ENCODE measurements at regions not wholly inside any gene's neighbourhood (a gene's known extent, or its start where the extent isn't known, plus 50 kb on each side); places are given as distances from the start of the nearest gene placed in this dataset.

- Mint-ChIP-seq H3K9me3 (peaks cover 16% of the 10 kb centered on the region), H3K27me3 (no peaks in the 10 kb centered on the region), H3K4me1 (ENCODE audit: low read depth) (no peaks in the 10 kb centered on the region), H3K4me3 (no peak overlapping the region), H3K36me3 (no peaks in the 10 kb centered on the region), H3K27ac (no peak overlapping the region)
- ChIA-PET POLR2A (no interaction called here), CTCF (interaction anchor here (0.7 kb wide), 1 partner anchor 8 kb away, joined by 3 read pairs; no protein-coding TSS in a partner anchor)
- DNase-seq: no peak
- intact Hi-C loops (cut with micrococcal nuclease): no loop called here
Observed at GRCh38 chr2:78861546-78861945, 164.0 kb upstream of the REG3G start.

- no peak for DNase-seq
- H3K4me3 Mint-ChIP-seq: no peak overlapping the region
- intact Hi-C loops (cut with micrococcal nuclease): no loop called here
- ChIA-PET POLR2A (no interaction called here), CTCF (no interaction called here)
- no peaks in the 10 kb centered on the region for H3K4me1 Mint-ChIP-seq (ENCODE audit: low read depth)
- H3K9me3 Mint-ChIP-seq: peaks cover 16% of the 10 kb centered on the region
- H3K36me3 Mint-ChIP-seq: no peaks in the 10 kb centered on the region
- no peak overlapping the region for H3K27ac Mint-ChIP-seq
- H3K27me3 Mint-ChIP-seq: no peaks in the 10 kb centered on the region
Observed at GRCh38 chr2:78864205-78864604, 161.3 kb upstream of the REG3G start.

- no peak overlapping the region for H3K27ac Mint-ChIP-seq
- ChIA-PET CTCF (no interaction called here), POLR2A (no interaction called here)
- H3K4me1 Mint-ChIP-seq (ENCODE audit: low read depth): no peaks in the 10 kb centered on the region
- H3K9me3 Mint-ChIP-seq: peaks cover 13% of the 10 kb centered on the region
- no peak overlapping the region for H3K4me3 Mint-ChIP-seq
- H3K36me3 Mint-ChIP-seq: no peaks in the 10 kb centered on the region
- DNase-seq: no peak
- intact Hi-C loops (cut with micrococcal nuclease): no loop called here
- no peaks in the 10 kb centered on the region for H3K27me3 Mint-ChIP-seq
Observed at GRCh38 chr2:78865667-78866066, 159.8 kb upstream of the REG3G start.

GRCh38 chr2:78870343-78870967 lies 155.0 kb upstream of the REG3G start:
- H3K4me3 Mint-ChIP-seq: no peak overlapping the region
- intact Hi-C loops (cut with micrococcal nuclease): no loop called here
- no peak for DNase-seq
- peaks cover 11% of the 10 kb centered on the region for H3K9me3 Mint-ChIP-seq
- H3K27me3 Mint-ChIP-seq: no peaks in the 10 kb centered on the region
- POLR2A ChIA-PET: no interaction called here
- H3K4me1 Mint-ChIP-seq (ENCODE audit: low read depth): no peaks in the 10 kb centered on the region
- H3K27ac Mint-ChIP-seq: no peak overlapping the region
- CTCF ChIA-PET: interaction anchor here (1.4 kb wide), 1 partner anchor 9 kb away, joined by 3 read pairs; no protein-coding TSS in a partner anchor
- H3K36me3 Mint-ChIP-seq: no peaks in the 10 kb centered on the region

GRCh38 chr2:78873526-78873925 lies 152.0 kb upstream of the REG3G start:
- no peak overlapping the region for H3K27ac Mint-ChIP-seq
- DNase-seq: no peak
- ChIA-PET CTCF (no interaction called here), POLR2A (no interaction called here)
- no peak overlapping the region for H3K4me3 Mint-ChIP-seq
- no peaks in the 10 kb centered on the region for H3K36me3 Mint-ChIP-seq
- peaks cover 9% of the 10 kb centered on the region for H3K9me3 Mint-ChIP-seq
- intact Hi-C loops (cut with micrococcal nuclease): no loop called here
- H3K27me3 Mint-ChIP-seq: no peaks in the 10 kb centered on the region
- H3K4me1 Mint-ChIP-seq (ENCODE audit: low read depth): no peaks in the 10 kb centered on the region

GRCh38 chr2:78876316-78876688 lies 149.2 kb upstream of the REG3G start:
- no peak overlapping the region for H3K27ac Mint-ChIP-seq
- no peaks in the 10 kb centered on the region for H3K27me3 Mint-ChIP-seq
- no peaks in the 10 kb centered on the region for H3K36me3 Mint-ChIP-seq
- DNase-seq: no peak
- H3K9me3 Mint-ChIP-seq: peaks cover 15% of the 10 kb centered on the region
- no peaks in the 10 kb centered on the region for H3K4me1 Mint-ChIP-seq (ENCODE audit: low read depth)
- intact Hi-C loops (cut with micrococcal nuclease): no loop called here
- ChIA-PET CTCF (no interaction called here), POLR2A (interaction anchor here (0.6 kb wide), 1 partner anchor 342 kb away, joined by 3 read pairs; no protein-coding TSS in a partner anchor)
- H3K4me3 Mint-ChIP-seq: no peak overlapping the region

GRCh38 chr2:78887446-78887845 lies 138.1 kb upstream of the REG3G start:
- no peaks in the 10 kb centered on the region for H3K4me1 Mint-ChIP-seq (ENCODE audit: low read depth)
- no peak overlapping the region for H3K27ac Mint-ChIP-seq
- no peaks in the 10 kb centered on the region for H3K27me3 Mint-ChIP-seq
- H3K9me3 Mint-ChIP-seq: peaks cover 23% of the 10 kb centered on the region
- H3K4me3 Mint-ChIP-seq: no peak overlapping the region
- ChIA-PET CTCF (no interaction called here), POLR2A (no interaction called here)
- H3K36me3 Mint-ChIP-seq: no peaks in the 10 kb centered on the region
- no peak for DNase-seq
- intact Hi-C loops (cut with micrococcal nuclease): no loop called here

- Mint-ChIP-seq H3K27me3 (no peaks in the 10 kb centered on the region), H3K4me1 (ENCODE audit: low read depth) (no peaks in the 10 kb centered on the region), H3K36me3 (no peaks in the 10 kb centered on the region), H3K4me3 (no peak overlapping the region), H3K9me3 (peaks cover 22% of the 10 kb centered on the region), H3K27ac (no peak overlapping the region)
- intact Hi-C loops (cut with micrococcal nuclease): no loop called here
- ChIA-PET CTCF (no interaction called here), POLR2A (no interaction called here)
- DNase-seq: no peak
Observed at GRCh38 chr2:78890935-78891334, 134.6 kb upstream of the REG3G start.

- Mint-ChIP-seq H3K27me3 (no peaks in the 10 kb centered on the region), H3K36me3 (no peaks in the 10 kb centered on the region), H3K27ac (no peak overlapping the region), H3K4me3 (no peak overlapping the region), H3K9me3 (peaks cover 27% of the 10 kb centered on the region), H3K4me1 (ENCODE audit: low read depth) (no peaks in the 10 kb centered on the region)
- intact Hi-C loops (cut with micrococcal nuclease): no loop called here
- DNase-seq: no peak
- ChIA-PET POLR2A (no interaction called here), CTCF (no interaction called here)
Observed at GRCh38 chr2:78892295-78892694, 133.2 kb upstream of the REG3G start.

- Mint-ChIP-seq H3K4me3 (no peak overlapping the region), H3K36me3 (no peaks in the 10 kb centered on the region), H3K4me1 (ENCODE audit: low read depth) (no peaks in the 10 kb centered on the region), H3K27ac (no peak overlapping the region), H3K9me3 (peaks cover 29% of the 10 kb centered on the region), H3K27me3 (no peaks in the 10 kb centered on the region)
- DNase-seq: no peak
- CTCF ChIA-PET: no interaction called here
- POLR2A ChIA-PET: no interaction called here
- intact Hi-C loops (cut with micrococcal nuclease): no loop called here
Observed at GRCh38 chr2:78895022-78895421, 130.5 kb upstream of the REG3G start.

GRCh38 chr2:78896536-78896935 lies 129.0 kb upstream of the REG3G start:
- ChIA-PET POLR2A (no interaction called here), CTCF (no interaction called here)
- Mint-ChIP-seq H3K4me3 (no peak overlapping the region), H3K27ac (no peak overlapping the region), H3K9me3 (peaks cover 33% of the 10 kb centered on the region), H3K27me3 (no peaks in the 10 kb centered on the region), H3K4me1 (ENCODE audit: low read depth) (no peaks in the 10 kb centered on the region), H3K36me3 (no peaks in the 10 kb centered on the region)
- DNase-seq: no peak
- intact Hi-C loops (cut with micrococcal nuclease): no loop called here

GRCh38 chr2:78907089-78907488 lies 118.4 kb upstream of the REG3G start:
- Mint-ChIP-seq H3K36me3 (no peaks in the 10 kb centered on the region), H3K4me3 (no peak overlapping the region), H3K4me1 (ENCODE audit: low read depth) (no peaks in the 10 kb centered on the region), H3K27me3 (no peaks in the 10 kb centered on the region), H3K9me3 (peaks cover 19% of the 10 kb centered on the region), H3K27ac (no peak overlapping the region)
- intact Hi-C loops (cut with micrococcal nuclease): no loop called here
- ChIA-PET CTCF (no interaction called here), POLR2A (no interaction called here)
- DNase-seq: no peak

GRCh38 chr2:78908973-78909372 lies 116.5 kb upstream of the REG3G start:
- Mint-ChIP-seq H3K4me1 (ENCODE audit: low read depth) (no peaks in the 10 kb centered on the region), H3K36me3 (no peaks in the 10 kb centered on the region), H3K27ac (no peak overlapping the region), H3K9me3 (peaks cover 15% of the 10 kb centered on the region), H3K4me3 (no peak overlapping the region), H3K27me3 (no peaks in the 10 kb centered on the region)
- POLR2A ChIA-PET: no interaction called here
- CTCF ChIA-PET: no interaction called here
- no peak for DNase-seq
- intact Hi-C loops (cut with micrococcal nuclease): no loop called here

GRCh38 chr2:78910376-78910775 lies 115.1 kb upstream of the REG3G start:
- ChIA-PET CTCF (no interaction called here), POLR2A (no interaction called here)
- H3K27ac Mint-ChIP-seq: no peak overlapping the region
- H3K4me3 Mint-ChIP-seq: no peak overlapping the region
- no peaks in the 10 kb centered on the region for H3K36me3 Mint-ChIP-seq
- no peak for DNase-seq
- peaks cover 18% of the 10 kb centered on the region for H3K9me3 Mint-ChIP-seq
- H3K4me1 Mint-ChIP-seq (ENCODE audit: low read depth): no peaks in the 10 kb centered on the region
- H3K27me3 Mint-ChIP-seq: no peaks in the 10 kb centered on the region
- intact Hi-C loops (cut with micrococcal nuclease): no loop called here

Measured in activated CD4-positive, alpha-beta memory T cell treated with anti-CD3 and anti-CD28 coated beads for 36 hours (primary cell).